Progenitor cell of endocrine pancreas (in vitro differentiated cells): ENCODE measurements at regions not wholly inside any gene's neighbourhood (a gene's known extent, or its start where the extent isn't known, plus 50 kb on each side); places are given as distances from the start of the nearest gene placed in this dataset.
"Not testable (repeated sequence)": the region's sequence is repeated elsewhere in the genome, so short reads cannot be mapped to it uniquely, and the experiment has no call there.

Source experiments
- DNase-seq: peaks from one replicate; pipeline ENCODE4 v3.0.0; 2021; ENCODE audit warnings: low spot score; ENCODE audit not compliant: unreplicated experiment
- H3K27ac Mint-ChIP-seq: 2 replicates; pipeline ENCODE4 v1.8.0; 2021; ENCODE audit warnings: mild to moderate bottlenecking, moderate library complexity, mixed read lengths
- H3K27me3 Mint-ChIP-seq: 2 replicates; pipeline ENCODE4 v1.8.0; 2021; ENCODE audit warnings: mixed read lengths
- H3K36me3 Mint-ChIP-seq: 2 replicates; pipeline ENCODE4 v1.8.0; 2022; ENCODE audit warnings: mixed read lengths; ENCODE audit not compliant: insufficient read depth
- H3K4me1 Mint-ChIP-seq: 2 replicates; pipeline ENCODE4 v1.8.0; 2021; ENCODE audit warnings: low read depth, mixed read lengths
- H3K4me3 Mint-ChIP-seq: 2 replicates; pipeline ENCODE4 v1.8.0; 2021; ENCODE audit warnings: low read depth, mild to moderate bottlenecking, moderate library complexity, mixed read lengths
- H3K9me3 Mint-ChIP-seq: 2 replicates; pipeline ENCODE4 v1.8.0; 2021; ENCODE audit warnings: low read depth, mixed read lengths
- CTCF ChIP-seq: fragments of 200-600 bp; sonication (generic); IDR thresholded peaks from one replicate; pipeline ENCODE4 v1.5.0; 2021; ENCODE audit warnings: antibody characterized with exemption, mild to moderate bottlenecking; ENCODE audit not compliant: unreplicated experiment

GRCh38 chr9:92228628-92229027 is 64.9 kb downstream of the IARS1 start:
- no peak for DNase-seq
- Mint-ChIP-seq H3K9me3 (peaks cover 8% of the 10 kb centered on the region), H3K27me3 (no peaks in the 10 kb centered on the region), H3K27ac (no peak overlapping the region), H3K36me3 (peaks cover 45% of the 10 kb centered on the region), H3K4me1 (no peaks in the 10 kb centered on the region), H3K4me3 (no peak overlapping the region)
- TF ChIP-seq CTCF = no peak

- no peak for DNase-seq
- Mint-ChIP-seq H3K4me3 (no peak overlapping the region), H3K9me3 (peaks cover 8% of the 10 kb centered on the region), H3K27me3 (no peaks in the 10 kb centered on the region), H3K27ac (no peak overlapping the region), H3K36me3 (peaks cover 46% of the 10 kb centered on the region), H3K4me1 (no peaks in the 10 kb centered on the region)
- no peak for TF ChIP-seq CTCF
These were observed 69.3 kb downstream of the IARS1 start for GRCh38 chr9:92224177-92224576.

GRCh38 chr9:92223758-92224157 is 69.7 kb downstream of the IARS1 start:
- DNase-seq = no peak
- H3K4me3 Mint-ChIP-seq = no peak overlapping the region
- peaks cover 45% of the 10 kb centered on the region for H3K36me3 Mint-ChIP-seq
- no peaks in the 10 kb centered on the region for H3K4me1 Mint-ChIP-seq
- no peaks in the 10 kb centered on the region for H3K27me3 Mint-ChIP-seq
- no peak for TF ChIP-seq CTCF
- H3K27ac Mint-ChIP-seq = no peak overlapping the region
- peaks cover 6% of the 10 kb centered on the region for H3K9me3 Mint-ChIP-seq

GRCh38 chr9:92208693-92209524 is 84.6 kb downstream of the IARS1 start:
- Mint-ChIP-seq H3K9me3 (no peaks in the 10 kb centered on the region), H3K4me3 (no peak overlapping the region), H3K27me3 (no peaks in the 10 kb centered on the region), H3K36me3 (peaks cover 37% of the 10 kb centered on the region), H3K27ac (peak overlapping the region; percentile 69), H3K4me1 (peaks cover 13% of the 10 kb centered on the region)
- no peak for TF ChIP-seq CTCF
- no peak for DNase-seq

- Mint-ChIP-seq H3K27ac (no peak overlapping the region), H3K36me3 (peaks cover 19% of the 10 kb centered on the region), H3K4me1 (peaks cover 13% of the 10 kb centered on the region), H3K27me3 (no peaks in the 10 kb centered on the region), H3K9me3 (no peaks in the 10 kb centered on the region), H3K4me3 (no peak overlapping the region)
- no peak for DNase-seq
- TF ChIP-seq CTCF = no peak
These were observed 87.0 kb downstream of the IARS1 start for GRCh38 chr9:92206488-92206887.

- not testable (repeated sequence) for H3K9me3 Mint-ChIP-seq, H3K27me3 Mint-ChIP-seq, H3K36me3 Mint-ChIP-seq, H3K4me1 Mint-ChIP-seq, H3K4me3 Mint-ChIP-seq, DNase-seq, H3K27ac Mint-ChIP-seq
These were observed 88.7 kb upstream of the SPTLC1 start for GRCh38 chr9:92203887-92204286.

GRCh38 chr9:92198237-92198636 is 83.0 kb upstream of the SPTLC1 start:
- H3K4me1 Mint-ChIP-seq, H3K4me3 Mint-ChIP-seq, H3K27ac Mint-ChIP-seq, DNase-seq, H3K36me3 Mint-ChIP-seq, H3K27me3 Mint-ChIP-seq: not testable (repeated sequence)
- peaks cover 18% of the 10 kb centered on the region for H3K9me3 Mint-ChIP-seq
